GM23338 (cell line): ENCODE measurements at regions not wholly inside any gene's neighbourhood (a gene's known extent, or its start where the extent isn't known, plus 50 kb on each side); places are given as distances from the start of the nearest gene placed in this dataset.
"Not testable (repeated sequence)": the region's sequence is repeated elsewhere in the genome, so short reads cannot be mapped to it uniquely, and the experiment has no call there.

Experiments
- ATAC-seq: fragments of 200-7000 bp; cut with Tn5 transposase; 3 replicates; pipeline ENCODE4 v1.9.1; 2020
- DNase-seq: peaks from one replicate; pipeline ENCODE4 v3.0.0-alpha.2; 2015; ENCODE audit warnings: low spot score
- H2AFZ ChIP-seq: fragments of 200-600 bp; sonication (generic); 2 replicates; pipeline ENCODE4 v1.8.0; 2016; ENCODE audit warnings: antibody characterized with exemption, mild to moderate bottlenecking, moderate library complexity
- H3F3A ChIP-seq: fragments of 200-600 bp; sonication (generic); replicated peaks from 2 replicates; pipeline ENCODE4 v1.8.0; 2017; ENCODE audit warnings: antibody characterized with exemption, mixed run types, low read depth
- H3K27ac ChIP-seq: fragments of 200-600 bp; sonication (generic); 2 replicates; pipeline ENCODE4 v1.6.1; 2016; ENCODE audit warnings: low read depth
- H3K27me3 ChIP-seq: fragments of 200-600 bp; sonication (generic); 2 replicates; pipeline ENCODE4 v1.8.0; 2016; ENCODE audit warnings: mild to moderate bottlenecking, mixed run types, moderate library complexity; ENCODE audit not compliant: insufficient read depth
- H3K36me3 ChIP-seq: fragments of 200-600 bp; sonication (generic); 2 replicates; pipeline ENCODE4 v1.8.0; 2016; ENCODE audit warnings: mild to moderate bottlenecking; ENCODE audit not compliant: insufficient read depth
- H3K4me1 ChIP-seq: fragments of 200-600 bp; sonication (generic); 2 replicates; pipeline ENCODE4 v1.8.0; 2016; ENCODE audit warnings: mild to moderate bottlenecking, moderate library complexity; ENCODE audit not compliant: insufficient read depth
- H3K4me2 ChIP-seq: fragments of 200-600 bp; sonication (generic); 2 replicates; pipeline ENCODE4 v1.7.1; 2017; ENCODE audit warnings: mixed run types
- H3K4me3 ChIP-seq: fragments of 200-600 bp; sonication (generic); 2 replicates; pipeline ENCODE4 v1.6.1; 2016; ENCODE audit warnings: mixed run types
- H3K79me2 ChIP-seq: fragments of 200-600 bp; sonication (generic); replicated peaks from 2 replicates; pipeline ENCODE4 v1.8.0; 2017; ENCODE audit warnings: mild to moderate bottlenecking; ENCODE audit not compliant: insufficient read depth
- H3K9me2 ChIP-seq: fragments of 200-600 bp; sonication (generic); 2 replicates; pipeline ENCODE4 v1.8.0; 2017; ENCODE audit not compliant: insufficient read depth
- H4K20me1 ChIP-seq: fragments of 200-600 bp; sonication (generic); replicated peaks from 2 replicates; pipeline ENCODE4 v1.8.0; 2017; ENCODE audit warnings: mild to moderate bottlenecking; ENCODE audit not compliant: insufficient read depth
- H3K27ac Mint-ChIP-seq: 2 replicates; pipeline ENCODE4 v1.8.0; 2020; ENCODE audit warnings: inconsistent platforms, mild to moderate bottlenecking, moderate library complexity, mixed read lengths
- H3K27me3 Mint-ChIP-seq: 3 replicates; pipeline ENCODE4 v1.8.0; 2022; ENCODE audit warnings: low read depth, mild to moderate bottlenecking, moderate library complexity, mixed read lengths, inconsistent platforms; ENCODE audit not compliant: insufficient read depth, poor library complexity
- H3K36me3 Mint-ChIP-seq: 3 replicates; pipeline ENCODE4 v1.8.0; 2021; ENCODE audit warnings: low read depth, mild to moderate bottlenecking, inconsistent platforms, moderate library complexity, mixed read lengths
- H3K4me1 Mint-ChIP-seq: 3 replicates; pipeline ENCODE4 v1.8.0; 2020; ENCODE audit warnings: mild to moderate bottlenecking, inconsistent platforms, mixed read lengths
- H3K4me3 Mint-ChIP-seq: 3 replicates; pipeline ENCODE4 v1.8.0; 2021; ENCODE audit warnings: moderate library complexity, mild to moderate bottlenecking, inconsistent platforms, mixed read lengths
- H3K9me3 Mint-ChIP-seq: 3 replicates; pipeline ENCODE4 v1.8.0; 2020; ENCODE audit warnings: moderate library complexity, mild to moderate bottlenecking, inconsistent platforms, mixed read lengths
- CREB1 ChIP-seq: fragments of 250-450 bp; sonication (Bioruptor Pico); IDR thresholded peaks from 2 replicates; pipeline ENCODE4 v1.5.0; 2020; ENCODE audit warnings: low read depth, mild to moderate bottlenecking, moderate library complexity
- EZH2 ChIP-seq: fragments of 200-600 bp; sonication (generic); IDR thresholded peaks from one replicate; pipeline ENCODE4 v1.8.0; 2017; ENCODE audit warnings: antibody characterized with exemption, mild to moderate bottlenecking, low read depth; ENCODE audit not compliant: unreplicated experiment
- EZH2phosphoT487 ChIP-seq: fragments of 200-600 bp; sonication (generic); IDR thresholded peaks from one replicate; pipeline ENCODE4 v1.8.1; 2018; ENCODE audit warnings: antibody characterized with exemption; ENCODE audit not compliant: unreplicated experiment
- JUNB ChIP-seq: IDR thresholded peaks from one replicate; pipeline ENCODE4 v1.6.1; 2016; ENCODE audit warnings: antibody characterized with exemption; ENCODE audit not compliant: unreplicated experiment
- NANOG ChIP-seq: IDR thresholded peaks from 2 replicates; pipeline ENCODE4 v1.6.1; 2016; ENCODE audit warnings: antibody characterized with exemption, borderline replicate concordance
- POLR2AphosphoS5 ChIP-seq: IDR thresholded peaks from 2 replicates; pipeline ENCODE4 v1.6.1; 2016; ENCODE audit warnings: antibody characterized with exemption, low read depth
- REST ChIP-seq: IDR thresholded peaks from one replicate; pipeline ENCODE4 v1.6.1; 2018; ENCODE audit warnings: antibody characterized with exemption; ENCODE audit not compliant: unreplicated experiment
- STAT1 ChIP-seq: IDR thresholded peaks from one replicate; pipeline ENCODE4 v1.6.1; 2016; ENCODE audit warnings: antibody characterized with exemption; ENCODE audit not compliant: unreplicated experiment
- ZNF114 ChIP-seq: fragments of 250-450 bp; sonication (Bioruptor Pico); IDR thresholded peaks from 2 replicates; pipeline ENCODE4 v1.5.0; 2020; ENCODE audit warnings: mild to moderate bottlenecking, moderate library complexity
- ZNF331 ChIP-seq: fragments of 250-450 bp; sonication (Bioruptor Pico); IDR thresholded peaks from 2 replicates; pipeline ENCODE4 v1.5.0; 2020; ENCODE audit warnings: low read depth, mild to moderate bottlenecking, moderate library complexity
- TF ChIP-seq, protein P1 (sequence below): IDR thresholded peaks from 2 replicates; pipeline ENCODE4 v1.6.1; 2016; ENCODE audit warnings: antibody characterized with exemption

GRCh38 chr7:81143856-81144255 lies 225.0 kb upstream of the SEMA3C start (continued):
- TF ChIP-seq, protein P1, sequence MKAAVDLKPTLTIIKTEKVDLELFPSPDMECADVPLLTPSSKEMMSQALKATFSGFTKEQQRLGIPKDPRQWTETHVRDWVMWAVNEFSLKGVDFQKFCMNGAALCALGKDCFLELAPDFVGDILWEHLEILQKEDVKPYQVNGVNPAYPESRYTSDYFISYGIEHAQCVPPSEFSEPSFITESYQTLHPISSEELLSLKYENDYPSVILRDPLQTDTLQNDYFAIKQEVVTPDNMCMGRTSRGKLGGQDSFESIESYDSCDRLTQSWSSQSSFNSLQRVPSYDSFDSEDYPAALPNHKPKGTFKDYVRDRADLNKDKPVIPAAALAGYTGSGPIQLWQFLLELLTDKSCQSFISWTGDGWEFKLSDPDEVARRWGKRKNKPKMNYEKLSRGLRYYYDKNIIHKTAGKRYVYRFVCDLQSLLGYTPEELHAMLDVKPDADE, result no peak
- TF ChIP-seq NANOG (no peak), EZH2phosphoT487 (no peak), ZNF114 (CRISPR knock-in tag) (no peak), STAT1 (no peak), POLR2AphosphoS5 (no peak), REST (no peak)

DNA sequence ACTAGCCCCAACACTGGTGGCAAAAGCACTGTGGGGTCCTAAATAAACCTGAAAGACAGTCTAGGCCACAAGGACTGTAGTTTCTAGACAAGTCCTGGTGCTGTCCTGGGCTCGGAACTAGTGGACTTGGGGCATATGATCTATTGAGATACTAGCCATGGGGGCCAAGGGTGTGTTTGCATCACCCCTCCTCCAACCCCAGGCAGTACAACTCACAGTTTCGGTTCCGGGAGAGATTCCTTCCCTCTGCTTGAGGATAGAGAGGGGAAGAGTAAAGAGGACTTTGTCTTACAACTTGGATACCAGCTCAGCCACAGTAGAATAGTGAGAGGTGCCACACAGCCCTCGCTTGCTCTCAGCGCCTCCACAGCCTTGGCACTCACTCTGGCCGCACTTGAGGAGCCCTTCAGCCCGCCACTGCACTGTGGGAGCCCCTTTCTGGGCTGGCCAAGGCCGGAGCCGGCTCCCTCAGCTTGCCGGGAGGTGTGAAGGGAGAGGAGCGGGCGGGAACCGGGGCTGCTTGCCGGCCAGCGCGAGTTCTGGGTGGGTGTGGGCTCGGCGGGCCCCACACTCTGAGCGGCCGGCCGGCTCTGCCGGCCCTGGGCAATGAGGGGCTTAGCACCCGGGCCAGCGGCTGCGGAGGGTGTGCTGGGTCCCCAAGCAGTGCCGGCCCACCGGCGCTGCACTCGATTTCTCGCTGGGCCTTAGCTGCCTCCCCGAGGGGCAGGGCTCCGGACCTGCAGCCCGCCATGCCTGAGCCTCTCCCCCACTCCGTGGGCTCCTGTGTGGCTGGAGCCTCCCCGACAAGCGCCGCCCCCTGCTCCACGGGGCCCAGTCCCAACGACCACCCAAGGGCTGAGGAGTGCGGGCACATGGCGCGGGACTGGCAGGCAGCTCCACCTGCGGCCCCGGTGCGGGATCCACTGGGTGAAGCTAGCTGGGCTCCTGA lies 222.7 kb upstream of the SEMA3C start:
- H3K4me3 Mint-ChIP-seq, ATAC-seq, H3K27ac ChIP-seq, H3K36me3 ChIP-seq, H4K20me1 ChIP-seq, H3K4me2 ChIP-seq, H3K4me1 Mint-ChIP-seq, H3K4me1 ChIP-seq, H3K27me3 ChIP-seq, H3K4me3 ChIP-seq, H3K27me3 Mint-ChIP-seq, H3K79me2 ChIP-seq, DNase-seq, H3K36me3 Mint-ChIP-seq, H3K27ac Mint-ChIP-seq, H2AFZ ChIP-seq, H3F3A ChIP-seq: not testable (repeated sequence)
- H3K9me3 Mint-ChIP-seq, result peaks cover 20% of the 10 kb centered on the region; the same call in 2 of the 3 replicates
- peaks cover 10% of the 10 kb centered on the region for H3K9me2 ChIP-seq

DNA sequence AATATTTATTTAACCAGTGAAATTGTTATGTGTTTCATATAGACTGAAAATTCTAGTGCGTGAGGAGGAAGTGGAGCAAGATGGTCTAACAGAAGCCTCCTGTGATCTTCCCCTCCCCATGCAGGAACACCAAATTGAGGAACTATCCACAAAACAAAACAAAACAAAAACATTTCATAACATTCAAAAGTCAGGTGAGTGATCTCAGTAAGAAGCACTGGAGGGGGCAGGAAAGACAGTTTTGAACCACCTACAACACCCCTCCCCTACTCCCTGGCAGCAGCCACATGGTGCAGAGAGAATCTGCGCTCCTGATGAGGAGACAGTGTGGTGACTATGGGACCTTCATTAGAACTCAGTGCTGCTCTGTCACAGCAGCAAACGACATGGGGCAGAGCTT lies 221.9 kb upstream of the SEMA3C start:
- Mint-ChIP-seq H3K9me3 (peaks cover 20% of the 10 kb centered on the region; the same call in 2 of the 3 replicates), H3K27ac (no peak overlapping the region), H3K27me3 (peaks cover 6% of the 10 kb centered on the region), H3K36me3 (peaks cover 4% of the 10 kb centered on the region; the same call in 2 of the 3 replicates), H3K4me3 (no peak overlapping the region), H3K4me1 (no peaks in the 10 kb centered on the region)
- Histone ChIP-seq H3K4me1 (no peaks in the 10 kb centered on the region), H3K79me2 (no peaks in the 10 kb centered on the region), H3K27ac (no peak overlapping the region), H3K9me2 (peaks cover 7% of the 10 kb centered on the region; the same call in 1 of the 2 replicates), H3K27me3 (no peaks in the 10 kb centered on the region), H2AFZ (no peak overlapping the region), H3K4me2 (no peak overlapping the region), H4K20me1 (no peaks in the 10 kb centered on the region), H3K36me3 (no peaks in the 10 kb centered on the region), H3F3A (no peaks in the 10 kb centered on the region), H3K4me3 (no peak overlapping the region)
- ATAC-seq (no peak), DNase-seq (no peak)
- TF ChIP-seq CREB1, result no peak
- no peak for TF ChIP-seq POLR2AphosphoS5
- no peak for TF ChIP-seq EZH2
- no peak for TF ChIP-seq JUNB
- TF ChIP-seq EZH2phosphoT487, result no peak
- no peak for TF ChIP-seq REST
- no peak for TF ChIP-seq ZNF331 (CRISPR knock-in tag)
- no peak for TF ChIP-seq ZNF114 (CRISPR knock-in tag)
- TF ChIP-seq, protein P1, result no peak
- no peak for TF ChIP-seq STAT1
